T-cell (primary cell): ENCODE measurements at regions not wholly inside any gene's neighbourhood (a gene's known extent, or its start where the extent isn't known, plus 50 kb on each side); places are given as distances from the start of the nearest gene placed in this dataset.

Experiments used
- ATAC-seq, 4 experiments: fragments of 200-7000 bp in 3 of 4; fragments of 150-1000 bp in 1 of 4; cut with Tn5 transposase; replicated peaks in 1 of 4; 1 replicate in 3 of 4; 2 replicates in 1 of 4; pipeline ENCODE4 v1.10.0; 2021; ENCODE audit warnings: moderate library complexity in 3 of 4, mild to moderate bottlenecking in 2 of 4, moderate number of reproducible peaks in 1 of 4
- CTCF ChIA-PET, 2 donors: fragments of 300-600 bp; sonication (Branson Sonifier 250); formaldehyde crosslinking; loops; one replicate each; lab custom pipeline; 2022; ENCODE audit warnings: antibody characterized with exemption in 2 of 2; lab: Charles Lee
- POLR2A ChIA-PET, 2 donors: fragments of 300-600 bp; sonication (Branson Sonifier 250); formaldehyde crosslinking; loops; one replicate each; lab custom pipeline; 2022; ENCODE audit warnings: antibody characterized with exemption in 2 of 2; lab: Charles Lee
- DNase-seq, 35 experiments: peaks; one replicate each; pipeline versions ENCODE4 v3.0.0 to v3.0.0-alpha.2; 2013 to 2023
- H3K27ac ChIP-seq: one replicate; pipeline ENCODE4 v1.5.1; 2013; ENCODE audit warnings: low read length
- H3K27me3 ChIP-seq, 2 experiments: replicated peaks in 1 of 2; 1 replicate in 1 of 2; 2 replicates in 1 of 2; pipeline versions ENCODE4 v1.6.1 to v1.7.0; 2013; ENCODE audit warnings: low read length in 1 of 2, mixed read lengths in 1 of 2; ENCODE audit not compliant: control insufficient read depth in 2 of 2, insufficient read depth in 2 of 2; ENCODE audit errors: extremely low read depth in 1 of 2
- H3K36me3 ChIP-seq, 2 donors: 1 replicate in 1 of 2; 2 replicates in 1 of 2; pipeline versions ENCODE4 v1.6.1 to v1.7.0; 2013; ENCODE audit warnings: low read length in 1 of 2; ENCODE audit not compliant: control insufficient read depth in 2 of 2, insufficient read depth in 1 of 2; ENCODE audit errors: extremely low read depth in 1 of 2
- H3K4me1 ChIP-seq, 2 experiments: 1 replicate in 1 of 2; 2 replicates in 1 of 2; pipeline versions ENCODE4 v1.6.1 to v1.7.0; 2013; ENCODE audit warnings: low read length in 2 of 2, mixed read lengths in 1 of 2; ENCODE audit not compliant: insufficient read depth in 2 of 2, control insufficient read depth in 1 of 2; ENCODE audit errors: extremely low read depth in 1 of 2
- H3K4me3 ChIP-seq, 2 donors: 1 replicate in 1 of 2; 2 replicates in 1 of 2; pipeline versions ENCODE4 v1.5.1 to v1.7.0; 2013; ENCODE audit warnings: mild to moderate bottlenecking in 2 of 2, low read length in 1 of 2, moderate library complexity in 1 of 2; ENCODE audit not compliant: control insufficient read depth in 1 of 2; ENCODE audit errors: extremely low read depth in 1 of 2
- H3K9me3 ChIP-seq: 2 replicates; pipeline ENCODE4 v1.7.0; 2013
- H3K27ac Mint-ChIP-seq, 2 donors: one replicate each; pipeline ENCODE4 v1.8.0; 2020 to 2021; ENCODE audit warnings: mild to moderate bottlenecking in 2 of 2, mixed read lengths in 2 of 2
- H3K27me3 Mint-ChIP-seq, 2 donors: one replicate each; pipeline ENCODE4 v1.8.0; 2021 to 2022; ENCODE audit warnings: mixed read lengths in 2 of 2
- H3K36me3 Mint-ChIP-seq: one replicate; pipeline ENCODE4 v1.8.0; 2021; ENCODE audit warnings: mixed read lengths
- H3K4me1 Mint-ChIP-seq, 3 donors: one replicate each; pipeline ENCODE4 v1.8.0; 2020 to 2022; ENCODE audit warnings: mixed read lengths in 3 of 3, mild to moderate bottlenecking in 1 of 3
- H3K4me3 Mint-ChIP-seq, 3 donors: one replicate each; pipeline ENCODE4 v1.8.0; 2020 to 2022; ENCODE audit warnings: mild to moderate bottlenecking in 3 of 3, mixed read lengths in 3 of 3, moderate library complexity in 3 of 3
- H3K9me3 Mint-ChIP-seq, 3 donors: one replicate each; pipeline ENCODE4 v1.8.0; 2020 to 2022; ENCODE audit warnings: mixed read lengths in 3 of 3
- WGBS: methylation state at CpG from one replicate; pipeline ENCODE4 v1.1.5; 2013; ENCODE audit warnings: missing lambda C conversion rate; ENCODE audit not compliant: insufficient coverage; 5-methylcytosine and 5-hydroxymethylcytosine counted together

DNA sequence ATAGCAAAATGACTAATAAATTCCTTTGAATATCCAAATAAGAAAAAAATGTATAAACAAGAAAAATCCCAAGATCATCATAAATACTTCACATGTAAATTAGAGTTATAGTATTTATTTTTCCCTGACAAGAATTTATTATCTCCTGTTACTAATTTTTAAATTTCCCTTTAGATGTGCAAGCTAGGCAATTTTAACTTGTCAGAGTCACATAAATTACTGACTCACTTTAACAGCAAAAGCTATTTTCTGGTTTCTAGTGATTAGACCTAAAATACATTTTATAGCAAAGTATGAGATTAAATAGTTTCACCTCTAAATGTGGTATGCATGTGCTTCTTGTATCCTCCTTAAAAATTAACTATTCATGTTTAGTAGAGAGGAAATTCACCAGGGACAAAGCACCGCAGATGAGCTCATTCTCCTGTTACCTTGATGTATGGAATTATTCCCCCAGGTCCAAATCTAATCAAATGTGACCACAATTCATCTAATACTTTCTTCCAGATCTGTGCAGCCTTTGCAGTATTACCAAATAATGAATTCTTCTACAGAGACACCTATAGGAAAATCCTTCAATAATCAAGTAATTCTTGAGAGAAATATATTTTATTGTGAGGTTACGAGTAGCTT is 621.2 kb downstream of the DNAJB9 start:
- no peaks in the 10 kb centered on the region for H3K4me1 Mint-ChIP-seq
- no peaks in the 10 kb centered on the region for H3K9me3 ChIP-seq
- CTCF ChIA-PET = no interaction called here
- H3K27ac Mint-ChIP-seq = no peak overlapping the region
- H3K27ac ChIP-seq = no peak overlapping the region
- POLR2A ChIA-PET = no interaction called here
- no peaks in the 10 kb centered on the region for H3K27me3 Mint-ChIP-seq
- H3K36me3 Mint-ChIP-seq = no peaks in the 10 kb centered on the region
- no peak overlapping the region for H3K4me3 ChIP-seq
- H3K4me3 Mint-ChIP-seq = no peak overlapping the region
- H3K4me1 ChIP-seq = no peaks in the 10 kb centered on the region
- WGBS = no CpG with 5 or more reads among the region's 2 CpGs
- no peaks in the 10 kb centered on the region for H3K36me3 ChIP-seq
- DNase-seq (no peak), ATAC-seq (no peak)
- no peaks in the 10 kb centered on the region for H3K27me3 ChIP-seq
- H3K9me3 Mint-ChIP-seq = peaks cover 0 to 14% (median 2%) of the 10 kb centered on the region in 3 donors

GRCh38 chr7:109206196-109206595 is 636.5 kb downstream of the DNAJB9 start:
- POLR2A ChIA-PET = interaction anchor here in 1 of 2 donors (0.6 kb wide), 1 partner anchor 402 kb away, joined by 3 read pairs; no protein-coding TSS in a partner anchor
- H3K27me3 ChIP-seq = no peaks in the 10 kb centered on the region
- no peak overlapping the region for H3K4me3 ChIP-seq
- H3K4me1 ChIP-seq = no peaks in the 10 kb centered on the region
- H3K9me3 ChIP-seq = no peaks in the 10 kb centered on the region
- no peaks in the 10 kb centered on the region for H3K36me3 ChIP-seq
- Mint-ChIP-seq H3K27ac (no peak overlapping the region), H3K4me3 (no peak overlapping the region), H3K9me3 (peaks cover 9 to 27% (median 26%) of the 10 kb centered on the region in 3 donors), H3K27me3 (no peaks in the 10 kb centered on the region), H3K4me1 (no peaks in the 10 kb centered on the region), H3K36me3 (no peaks in the 10 kb centered on the region)
- no peak overlapping the region for H3K27ac ChIP-seq
- 92% methylated on average over 2 of the region's 2 CpGs for WGBS
- DNase-seq (no peak), ATAC-seq (no peak)
- CTCF ChIA-PET = no interaction called here

- ChIA-PET POLR2A (no interaction called here), CTCF (no interaction called here)
- ATAC-seq = no peak
- peaks cover 7 to 14% (median 12%) of the 10 kb centered on the region in 3 donors for H3K9me3 Mint-ChIP-seq
- no peak overlapping the region for H3K27ac Mint-ChIP-seq
- H3K27me3 Mint-ChIP-seq = no peaks in the 10 kb centered on the region
- no peak overlapping the region for H3K4me3 Mint-ChIP-seq
- Histone ChIP-seq H3K9me3 (no peaks in the 10 kb centered on the region), H3K27me3 (no peaks in the 10 kb centered on the region), H3K27ac (no peak overlapping the region), H3K4me1 (no peaks in the 10 kb centered on the region), H3K4me3 (no peak overlapping the region), H3K36me3 (no peaks in the 10 kb centered on the region)
- DNase-seq = no peak
- 37% methylated on average over 2 of the region's 3 CpGs for WGBS
- H3K36me3 Mint-ChIP-seq = no peaks in the 10 kb centered on the region
- H3K4me1 Mint-ChIP-seq = no peaks in the 10 kb centered on the region
Observed at GRCh38 chr7:109213081-109213480, 643.4 kb downstream of the DNAJB9 start.

GRCh38 chr7:109215341-109215740 is 645.7 kb downstream of the DNAJB9 start:
- Mint-ChIP-seq H3K27ac (no peak overlapping the region), H3K27me3 (no peaks in the 10 kb centered on the region), H3K4me3 (no peak overlapping the region), H3K4me1 (no peaks in the 10 kb centered on the region), H3K9me3 (peaks cover 7 to 14% (median 8%) of the 10 kb centered on the region in 3 donors), H3K36me3 (no peaks in the 10 kb centered on the region)
- Histone ChIP-seq H3K27me3 (no peaks in the 10 kb centered on the region), H3K27ac (no peak overlapping the region), H3K9me3 (no peaks in the 10 kb centered on the region), H3K36me3 (no peaks in the 10 kb centered on the region), H3K4me3 (no peak overlapping the region), H3K4me1 (no peaks in the 10 kb centered on the region)
- ChIA-PET POLR2A (no interaction called here), CTCF (no interaction called here)
- DNase-seq (no peak), ATAC-seq (no peak)
- WGBS = 78% methylated on average over 3 of the region's 3 CpGs

DNA sequence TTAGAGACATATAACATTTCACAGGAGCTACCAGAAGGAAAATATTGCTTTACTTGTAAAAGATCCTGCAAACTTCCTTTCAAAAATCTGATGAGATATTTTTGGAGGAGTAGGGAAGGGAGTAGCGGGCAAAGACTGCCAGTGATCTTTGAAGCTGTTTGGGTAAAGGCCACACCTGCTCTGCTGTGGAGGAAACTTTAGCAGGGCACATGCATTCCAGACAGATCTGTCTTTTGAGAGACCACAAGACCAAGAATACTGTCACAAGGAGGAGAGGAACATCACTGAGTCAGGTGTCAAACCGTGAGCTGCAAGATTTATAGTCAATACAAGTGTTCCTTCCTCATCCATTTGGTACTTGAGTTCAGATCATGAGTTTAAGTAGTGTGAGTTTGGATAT is 654.4 kb downstream of the DNAJB9 start:
- Mint-ChIP-seq H3K4me3 (no peak overlapping the region), H3K9me3 (no peaks in the 10 kb centered on the region), H3K27ac (no peak overlapping the region), H3K4me1 (no peaks in the 10 kb centered on the region), H3K36me3 (no peaks in the 10 kb centered on the region), H3K27me3 (no peaks in the 10 kb centered on the region)
- Histone ChIP-seq H3K27ac (no peak overlapping the region), H3K27me3 (no peaks in the 10 kb centered on the region), H3K4me1 (no peaks in the 10 kb centered on the region), H3K36me3 (no peaks in the 10 kb centered on the region), H3K4me3 (no peak overlapping the region), H3K9me3 (peaks cover 2% of the 10 kb centered on the region)
- POLR2A ChIA-PET = no interaction called here
- CTCF ChIA-PET = no interaction called here
- WGBS = 80% methylated on average over 1 of the region's 2 CpGs
- DNase-seq = no peak
- ATAC-seq = no peak

DNA sequence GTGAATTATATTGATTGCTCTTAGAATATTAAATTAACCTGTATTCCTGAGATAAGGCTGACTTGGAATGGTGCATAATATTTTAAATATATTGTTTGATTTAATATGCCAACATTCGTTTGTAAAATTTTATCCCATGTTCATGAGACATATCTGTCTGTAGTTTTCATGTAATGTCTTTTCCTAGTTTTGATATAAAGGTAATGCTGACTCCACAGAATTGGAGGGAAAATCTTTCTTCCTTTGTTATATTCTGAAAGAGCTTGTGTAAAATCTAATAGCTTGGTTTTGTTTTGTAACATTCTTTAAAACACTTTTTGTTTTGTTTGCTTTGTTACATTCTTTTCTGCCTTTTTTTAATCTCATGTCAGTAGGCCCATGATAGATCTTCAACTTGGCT is 657.0 kb downstream of the DNAJB9 start:
- peaks cover 2% of the 10 kb centered on the region for H3K9me3 ChIP-seq
- DNase-seq (no peak), ATAC-seq (no peak)
- no peaks in the 10 kb centered on the region for H3K36me3 ChIP-seq
- H3K4me3 ChIP-seq = no peak overlapping the region
- Mint-ChIP-seq H3K27me3 (no peaks in the 10 kb centered on the region), H3K27ac (no peak overlapping the region), H3K9me3 (peaks cover 8% of the 10 kb centered on the region in 3 donors), H3K4me3 (no peak overlapping the region), H3K36me3 (no peaks in the 10 kb centered on the region), H3K4me1 (no peaks in the 10 kb centered on the region)
- H3K27ac ChIP-seq = no peak overlapping the region
- POLR2A ChIA-PET = no interaction called here
- H3K4me1 ChIP-seq = no peaks in the 10 kb centered on the region
- CTCF ChIA-PET = no interaction called here
- H3K27me3 ChIP-seq = no peaks in the 10 kb centered on the region
- WGBS = no CpG with 5 or more reads among the region's 1 CpG

GRCh38 chr7:109235316-109235715 is 665.6 kb downstream of the DNAJB9 start:
- no CpG with 5 or more reads among the region's 2 CpGs for WGBS
- H3K27me3 Mint-ChIP-seq = no peaks in the 10 kb centered on the region
- Histone ChIP-seq H3K4me1 (no peaks in the 10 kb centered on the region), H3K9me3 (no peaks in the 10 kb centered on the region), H3K36me3 (no peaks in the 10 kb centered on the region), H3K27me3 (no peaks in the 10 kb centered on the region), H3K4me3 (no peak overlapping the region), H3K27ac (no peak overlapping the region)
- ChIA-PET POLR2A (no interaction called here), CTCF (interaction anchor here in 1 of 2 donors (0.7 kb wide), 1 partner anchor 8 kb away, joined by 3 read pairs; no protein-coding TSS in a partner anchor)
- ATAC-seq (no peak), DNase-seq (no peak)
- no peak overlapping the region for H3K27ac Mint-ChIP-seq
- no peaks in the 10 kb centered on the region for H3K4me1 Mint-ChIP-seq
- H3K9me3 Mint-ChIP-seq = peaks cover 0 to 19% (median 5%) of the 10 kb centered on the region in 3 donors
- H3K4me3 Mint-ChIP-seq = no peak overlapping the region
- H3K36me3 Mint-ChIP-seq = no peaks in the 10 kb centered on the region
